GM12873 (cell line): ENCODE measurements at regions not wholly inside any gene's neighbourhood (a gene's known extent, or its start where the extent isn't known, plus 50 kb on each side); places are given as distances from the start of the nearest gene placed in this dataset.

Source experiments
- TF ChIP-seq, protein P1 (sequence below): IDR thresholded peaks from 2 replicates; pipeline ENCODE4 v1.5.1; 2012; ENCODE audit warnings: low read depth, mild to moderate bottlenecking, moderate library complexity, low read length, control low read depth; ENCODE audit not compliant: insufficient read depth; ENCODE audit errors: missing control alignments

DNA sequence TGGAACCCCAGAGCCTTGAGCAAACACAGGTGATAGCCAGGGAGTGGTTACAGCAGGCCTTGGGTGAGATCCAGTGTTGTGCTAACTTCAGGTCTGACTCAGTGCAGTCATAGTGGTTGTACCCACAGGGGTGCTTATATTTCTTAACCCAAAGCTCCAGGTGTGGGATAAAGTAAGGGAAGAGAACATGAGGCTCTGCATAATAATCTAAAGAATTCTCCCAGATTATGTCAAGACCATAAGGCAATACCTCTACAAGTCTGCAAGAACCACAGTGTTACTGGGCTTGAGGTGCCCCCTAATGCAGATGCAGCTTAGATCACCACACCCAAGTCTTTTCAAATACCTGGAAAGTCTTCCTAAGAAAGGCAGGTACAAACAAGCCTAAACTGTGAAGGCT lies 485.4 kb downstream of the RFC3 start:
- TF ChIP-seq, protein P1, sequence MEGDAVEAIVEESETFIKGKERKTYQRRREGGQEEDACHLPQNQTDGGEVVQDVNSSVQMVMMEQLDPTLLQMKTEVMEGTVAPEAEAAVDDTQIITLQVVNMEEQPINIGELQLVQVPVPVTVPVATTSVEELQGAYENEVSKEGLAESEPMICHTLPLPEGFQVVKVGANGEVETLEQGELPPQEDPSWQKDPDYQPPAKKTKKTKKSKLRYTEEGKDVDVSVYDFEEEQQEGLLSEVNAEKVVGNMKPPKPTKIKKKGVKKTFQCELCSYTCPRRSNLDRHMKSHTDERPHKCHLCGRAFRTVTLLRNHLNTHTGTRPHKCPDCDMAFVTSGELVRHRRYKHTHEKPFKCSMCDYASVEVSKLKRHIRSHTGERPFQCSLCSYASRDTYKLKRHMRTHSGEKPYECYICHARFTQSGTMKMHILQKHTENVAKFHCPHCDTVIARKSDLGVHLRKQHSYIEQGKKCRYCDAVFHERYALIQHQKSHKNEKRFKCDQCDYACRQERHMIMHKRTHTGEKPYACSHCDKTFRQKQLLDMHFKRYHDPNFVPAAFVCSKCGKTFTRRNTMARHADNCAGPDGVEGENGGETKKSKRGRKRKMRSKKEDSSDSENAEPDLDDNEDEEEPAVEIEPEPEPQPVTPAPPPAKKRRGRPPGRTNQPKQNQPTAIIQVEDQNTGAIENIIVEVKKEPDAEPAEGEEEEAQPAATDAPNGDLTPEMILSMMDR, result no peak

GRCh38 chr13:34307607-34308006 lies 489.7 kb downstream of the RFC3 start:
- TF ChIP-seq, protein P1, result no peak

DNA sequence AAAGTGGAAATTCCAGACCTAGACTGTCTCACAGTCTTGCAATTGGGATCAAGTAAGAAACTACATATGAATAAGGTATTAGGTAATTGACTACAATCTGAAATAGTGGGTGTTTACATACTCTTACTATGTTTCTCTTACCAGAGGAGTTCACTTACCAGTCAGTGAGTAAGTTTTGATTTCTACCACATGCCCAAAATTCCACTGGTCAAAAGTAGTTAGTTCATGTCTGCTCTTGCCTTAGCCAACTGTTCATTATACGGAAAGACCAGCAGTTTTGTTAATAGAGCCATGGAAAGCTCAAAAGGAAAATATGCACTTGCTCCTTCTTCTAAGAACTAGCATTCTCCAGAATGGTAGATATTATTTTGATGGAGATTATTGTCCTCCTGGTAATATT lies 490.8 kb downstream of the RFC3 start:
- TF ChIP-seq, protein P1, result no peak

DNA sequence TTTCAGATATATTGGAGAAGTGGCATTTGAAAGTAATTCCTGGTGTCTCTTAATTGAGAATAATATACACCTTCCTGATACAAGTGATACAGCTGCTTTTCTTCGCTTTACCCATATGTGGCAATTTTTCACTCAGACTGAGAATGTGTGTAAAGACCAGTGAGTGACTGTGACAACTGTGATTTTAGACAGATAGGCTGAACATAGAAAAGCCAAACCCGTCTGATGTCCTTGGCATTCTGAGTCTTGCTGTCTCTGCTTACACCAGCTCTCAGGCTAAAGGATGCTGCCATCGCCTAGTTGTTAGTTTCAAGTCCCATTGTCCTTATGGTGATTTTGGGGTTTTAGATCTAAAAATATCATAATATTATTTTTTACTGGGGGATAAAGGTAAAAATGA lies 492.6 kb downstream of the RFC3 start:
- TF ChIP-seq, protein P1, result no peak

DNA sequence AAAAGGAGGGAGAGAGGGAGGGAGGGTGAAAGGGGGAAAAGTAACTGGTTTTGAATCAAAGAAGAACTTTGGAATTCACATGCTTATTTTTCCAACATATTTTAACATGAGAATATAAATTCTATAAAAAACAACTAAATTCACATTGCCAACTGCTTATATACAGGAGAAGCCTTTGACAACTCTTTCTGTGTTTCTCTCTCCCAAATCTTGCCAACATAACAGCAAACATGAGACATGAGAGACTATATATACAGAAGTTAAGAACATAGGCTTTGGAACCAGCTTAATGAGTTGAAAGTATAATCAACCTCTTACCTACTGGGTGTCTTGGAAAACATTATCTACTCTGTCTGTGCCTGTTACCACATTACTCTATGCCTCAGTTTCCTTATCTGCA lies 493.3 kb downstream of the RFC3 start:
- TF ChIP-seq, protein P1, result no peak

- TF ChIP-seq, protein P1, result no peak
Observed at GRCh38 chr13:34312578-34312977, 494.6 kb downstream of the RFC3 start.

DNA sequence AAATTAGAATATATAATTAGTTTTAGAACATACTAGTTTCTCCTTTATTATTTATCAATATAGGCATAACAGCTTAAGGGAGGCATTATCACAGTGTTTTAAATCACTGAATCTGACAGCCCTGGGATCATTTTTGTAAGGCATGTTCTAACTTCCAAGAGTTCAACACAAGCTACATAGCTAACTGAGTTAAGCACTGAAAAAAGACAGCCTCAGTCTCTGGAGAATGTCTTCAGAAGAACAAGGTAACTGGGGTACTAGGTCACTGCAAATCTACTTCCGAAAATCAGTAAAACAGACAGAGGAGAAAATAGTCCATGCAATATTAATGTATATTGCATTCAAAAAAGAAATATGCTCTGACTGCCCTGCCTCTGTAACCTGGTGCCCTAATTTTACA lies 502.1 kb downstream of the RFC3 start:
- TF ChIP-seq, protein P1, result no peak
